Parathyroid adenoma (tissue), 2 donors: ENCODE measurements at regions not wholly inside any gene's neighbourhood (a gene's known extent, or its start where the extent isn't known, plus 50 kb on each side); places are given as distances from the start of the nearest gene placed in this dataset.

ENCODE experiments used
- H2AFZ ChIP-seq: fragments of 300-600 bp; sonication (generic); one replicate; pipeline ENCODE4 v1.7.0; 2017; ENCODE audit warnings: antibody characterized with exemption, mild to moderate bottlenecking
- H3K27ac ChIP-seq: fragments of 300-600 bp; sonication (generic); one replicate; pipeline ENCODE4 v1.7.0; 2017
- H3K27me3 ChIP-seq: fragments of 300-600 bp; sonication (generic); one replicate; pipeline ENCODE4 v1.7.0; 2017; ENCODE audit warnings: low read length; ENCODE audit not compliant: control insufficient read depth, insufficient read depth
- H3K36me3 ChIP-seq: fragments of 300-600 bp; sonication (generic); one replicate; pipeline ENCODE4 v1.7.0; 2017; ENCODE audit warnings: low read length; ENCODE audit not compliant: control insufficient read depth, insufficient read depth
- H3K4me1 ChIP-seq: fragments of 300-600 bp; sonication (generic); one replicate; pipeline ENCODE4 v1.7.0; 2017; ENCODE audit warnings: control low read depth
- H3K4me2 ChIP-seq: fragments of 300-600 bp; sonication (generic); one replicate; pipeline ENCODE4 v1.7.0; 2017; ENCODE audit warnings: low read length
- H3K4me3 ChIP-seq: fragments of 300-600 bp; sonication (generic); one replicate; pipeline ENCODE4 v1.7.0; 2017; ENCODE audit warnings: low read depth, low read length
- H3K79me2 ChIP-seq: fragments of 300-600 bp; sonication (generic); one replicate; pipeline ENCODE4 v1.7.0; 2017; ENCODE audit warnings: control low read depth
- H3K9ac ChIP-seq: fragments of 300-600 bp; sonication (generic); one replicate; pipeline ENCODE4 v1.7.0; 2017; ENCODE audit warnings: mild to moderate bottlenecking
- H3K9me3 ChIP-seq: fragments of 300-600 bp; sonication (generic); one replicate; pipeline ENCODE4 v1.7.0; 2017; ENCODE audit warnings: low read length; ENCODE audit not compliant: control insufficient read depth
- TF ChIP-seq, protein P1 (sequence below): fragments of 300-600 bp; sonication (generic); IDR thresholded peaks from one replicate; pipeline ENCODE4 v1.7.0; 2017; ENCODE audit warnings: antibody characterized with exemption, mild to moderate bottlenecking
- donor health status: primary hyperparathyroidism.

DNA sequence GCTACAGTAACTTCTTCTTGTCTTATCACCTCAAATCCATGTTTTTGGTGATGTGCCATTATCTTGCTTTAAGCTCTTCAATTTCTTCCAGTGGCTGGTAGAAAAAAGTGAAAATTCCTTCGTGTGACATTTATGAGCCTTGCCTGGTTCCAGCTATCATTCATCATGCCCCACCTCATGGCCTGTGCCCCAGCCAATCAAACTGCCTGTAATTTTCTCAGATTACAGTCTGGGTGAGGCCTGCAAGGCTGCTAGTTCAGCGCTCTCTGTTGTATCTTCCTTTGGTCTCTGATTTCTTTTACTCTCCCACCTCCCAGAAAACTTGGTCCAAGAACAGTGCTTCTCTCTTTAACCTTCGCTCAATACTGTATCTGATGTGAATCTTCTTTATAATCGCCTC, 249.3 kb upstream of the ZNF717 start:
- Histone ChIP-seq H3K9me3 (no peaks in the 10 kb centered on the region), H3K4me3 (no peak overlapping the region), H3K9ac (no peak overlapping the region), H3K79me2 (no peaks in the 10 kb centered on the region), H3K4me1 (no peaks in the 10 kb centered on the region), H3K4me2 (no peak overlapping the region), H3K27me3 (no peaks in the 10 kb centered on the region), H2AFZ (peak overlapping the region; percentile 17), H3K36me3 (no peaks in the 10 kb centered on the region), H3K27ac (no peak overlapping the region)
- TF ChIP-seq, protein P1, sequence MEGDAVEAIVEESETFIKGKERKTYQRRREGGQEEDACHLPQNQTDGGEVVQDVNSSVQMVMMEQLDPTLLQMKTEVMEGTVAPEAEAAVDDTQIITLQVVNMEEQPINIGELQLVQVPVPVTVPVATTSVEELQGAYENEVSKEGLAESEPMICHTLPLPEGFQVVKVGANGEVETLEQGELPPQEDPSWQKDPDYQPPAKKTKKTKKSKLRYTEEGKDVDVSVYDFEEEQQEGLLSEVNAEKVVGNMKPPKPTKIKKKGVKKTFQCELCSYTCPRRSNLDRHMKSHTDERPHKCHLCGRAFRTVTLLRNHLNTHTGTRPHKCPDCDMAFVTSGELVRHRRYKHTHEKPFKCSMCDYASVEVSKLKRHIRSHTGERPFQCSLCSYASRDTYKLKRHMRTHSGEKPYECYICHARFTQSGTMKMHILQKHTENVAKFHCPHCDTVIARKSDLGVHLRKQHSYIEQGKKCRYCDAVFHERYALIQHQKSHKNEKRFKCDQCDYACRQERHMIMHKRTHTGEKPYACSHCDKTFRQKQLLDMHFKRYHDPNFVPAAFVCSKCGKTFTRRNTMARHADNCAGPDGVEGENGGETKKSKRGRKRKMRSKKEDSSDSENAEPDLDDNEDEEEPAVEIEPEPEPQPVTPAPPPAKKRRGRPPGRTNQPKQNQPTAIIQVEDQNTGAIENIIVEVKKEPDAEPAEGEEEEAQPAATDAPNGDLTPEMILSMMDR, result no peak

- Histone ChIP-seq H3K4me1 (no peaks in the 10 kb centered on the region), H3K9me3 (no peaks in the 10 kb centered on the region), H3K36me3 (no peaks in the 10 kb centered on the region), H3K79me2 (no peaks in the 10 kb centered on the region), H3K27me3 (no peaks in the 10 kb centered on the region), H3K27ac (no peak overlapping the region), H3K4me2 (no peak overlapping the region), H2AFZ (no peak overlapping the region), H3K9ac (no peak overlapping the region), H3K4me3 (no peak overlapping the region)
- TF ChIP-seq, protein P1, result no peak
Observed at GRCh38 chr3:76035117-76035516, 249.8 kb upstream of the ZNF717 start.

DNA sequence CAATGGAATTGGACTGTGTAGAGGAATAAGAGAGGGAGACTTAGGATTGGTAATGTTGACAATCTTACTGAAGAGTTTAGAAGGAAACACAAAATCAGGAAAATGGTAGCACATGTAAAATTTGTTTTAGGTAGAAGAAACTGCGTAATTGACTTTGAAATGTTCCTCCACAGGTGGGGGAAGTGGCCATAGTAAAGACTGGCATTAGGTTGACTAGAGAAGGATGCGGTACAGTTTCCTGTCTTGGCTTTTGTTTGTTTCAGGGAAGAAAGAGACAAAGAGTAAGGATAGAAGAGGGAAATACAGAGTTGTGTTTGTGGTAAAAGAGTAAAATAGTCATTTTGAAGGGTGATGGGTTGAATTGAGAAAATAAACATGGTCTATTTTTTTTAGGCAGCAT, 253.6 kb upstream of the ZNF717 start:
- Histone ChIP-seq H3K4me2 (no peak overlapping the region), H3K9me3 (no peaks in the 10 kb centered on the region), H3K4me3 (no peak overlapping the region), H3K36me3 (no peaks in the 10 kb centered on the region), H3K27ac (no peak overlapping the region), H3K79me2 (no peaks in the 10 kb centered on the region), H3K9ac (no peak overlapping the region), H2AFZ (no peak overlapping the region), H3K4me1 (no peaks in the 10 kb centered on the region), H3K27me3 (no peaks in the 10 kb centered on the region)
- TF ChIP-seq, protein P1, result no peak

GRCh38 chr3:76039431-76039830, 254.1 kb upstream of the ZNF717 start:
- Histone ChIP-seq H3K36me3 (no peaks in the 10 kb centered on the region), H3K27me3 (no peaks in the 10 kb centered on the region), H3K4me3 (no peak overlapping the region), H3K9me3 (no peaks in the 10 kb centered on the region), H3K79me2 (no peaks in the 10 kb centered on the region), H3K27ac (no peak overlapping the region), H3K4me1 (peaks cover under 1% of the 10 kb centered on the region), H2AFZ (no peak overlapping the region), H3K4me2 (no peak overlapping the region), H3K9ac (no peak overlapping the region)
- TF ChIP-seq, protein P1, result no peak

DNA sequence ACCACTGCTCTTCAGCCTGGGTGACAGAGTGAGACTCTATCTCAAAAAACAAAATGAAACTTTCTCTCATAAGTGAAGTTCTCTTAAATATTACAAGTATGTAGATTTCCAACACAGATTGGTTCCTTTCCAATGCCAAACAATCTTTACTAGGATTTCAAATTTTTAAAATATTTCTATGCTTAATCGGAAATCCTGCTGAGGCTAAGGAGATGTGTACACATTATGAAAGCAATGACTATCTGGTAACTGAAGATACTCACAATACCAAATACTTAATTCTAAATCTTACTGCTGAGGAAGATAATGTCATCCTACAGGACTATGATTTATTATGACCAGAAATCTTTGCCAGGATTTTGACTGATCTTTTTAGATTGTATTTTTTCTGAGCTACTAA, 255.6 kb upstream of the ZNF717 start:
- no peaks in the 10 kb centered on the region for H3K9me3 ChIP-seq
- H3K9ac ChIP-seq, result no peak overlapping the region
- no peak overlapping the region for H3K4me2 ChIP-seq
- H3K4me1 ChIP-seq, result peaks cover 4% of the 10 kb centered on the region
- H3K27ac ChIP-seq, result no peak overlapping the region
- H3K79me2 ChIP-seq, result no peaks in the 10 kb centered on the region
- no peak overlapping the region for H3K4me3 ChIP-seq
- no peak overlapping the region for H2AFZ ChIP-seq
- no peaks in the 10 kb centered on the region for H3K27me3 ChIP-seq
- H3K36me3 ChIP-seq, result no peaks in the 10 kb centered on the region
- TF ChIP-seq, protein P1, result no peak
